C4-2B (cell line): ENCODE measurements at regions not wholly inside any gene's neighbourhood (a gene's known extent, or its start where the extent isn't known, plus 50 kb on each side); places are given as distances from the start of the nearest gene placed in this dataset.

Experiments
- CTCF ChIP-seq: fragments of 450-650 bp; conservative IDR thresholded peaks from 2 replicates; pipeline ENCODE4 v1.5.1; 2017; ENCODE audit warnings: mild to moderate bottlenecking
- ZFX ChIP-seq: fragments of 450-650 bp; IDR thresholded peaks from 2 replicates; pipeline ENCODE4 v1.6.1; 2017

GRCh38 chr7:41481353-41481752, 221.5 kb downstream of the INHBA start:
- TF ChIP-seq CTCF (no peak), ZFX (no peak)
